ENCODE measurements at regions not wholly inside any gene's neighbourhood (a gene's known extent, or its start where the extent isn't known, plus 50 kb on each side); places are given as distances from the start of the nearest gene placed in this dataset.

- Histone ChIP-seq H3K36me3 (no peaks in the 10 kb centered on the region), H3K4me3 (no peak overlapping the region), H3K9me3 (no peaks in the 10 kb centered on the region), H3K27ac (no peak overlapping the region), H3K27me3 (ENCODE audit: low read depth) (no peaks in the 10 kb centered on the region), H3K4me1 (no peaks in the 10 kb centered on the region)
- ATAC-seq (no peak), DNase-seq (no peak)
- TF ChIP-seq CTCF (IDR thresholded peaks at IDR 0.05) = no peak
- intact Hi-C loops (cut with DNase I) = no loop called here
These were observed 374.1 kb downstream of the FBXW7 start for GRCh38 chr4:152161676-152162330.

- H3K4me3 ChIP-seq = no peak overlapping the region
- DNase-seq (no peak), ATAC-seq (no peak)
- H3K9me3 ChIP-seq = no peaks in the 10 kb centered on the region
- H3K4me1 ChIP-seq = no peaks in the 10 kb centered on the region
- intact Hi-C loops (cut with DNase I) = no loop called here
- H3K27ac ChIP-seq = no peak overlapping the region
- H3K27me3 ChIP-seq (ENCODE audit: low read depth) = no peaks in the 10 kb centered on the region
- no peak for TF ChIP-seq CTCF (IDR thresholded peaks at IDR 0.05)
- H3K36me3 ChIP-seq = no peaks in the 10 kb centered on the region
These were observed 375.6 kb downstream of the FBXW7 start for GRCh38 chr4:152160225-152160800.

GRCh38 chr4:152159773-152160172 is 376.1 kb downstream of the FBXW7 start:
- no peak for TF ChIP-seq CTCF (IDR thresholded peaks at IDR 0.05)
- no peaks in the 10 kb centered on the region for H3K4me1 ChIP-seq
- no peak for ATAC-seq
- H3K27me3 ChIP-seq (ENCODE audit: low read depth) = no peaks in the 10 kb centered on the region
- no peak overlapping the region for H3K4me3 ChIP-seq
- H3K9me3 ChIP-seq = no peaks in the 10 kb centered on the region
- no peak overlapping the region for H3K27ac ChIP-seq
- intact Hi-C loops (cut with DNase I) = no loop called here
- H3K36me3 ChIP-seq = no peaks in the 10 kb centered on the region
- DNase-seq = no peak

GRCh38 chr4:152158225-152158624 is 377.7 kb downstream of the FBXW7 start:
- ATAC-seq (no peak), DNase-seq (no peak)
- no peak for TF ChIP-seq CTCF (IDR thresholded peaks at IDR 0.05)
- Histone ChIP-seq H3K9me3 (no peaks in the 10 kb centered on the region), H3K4me3 (no peak overlapping the region), H3K27me3 (ENCODE audit: low read depth) (no peaks in the 10 kb centered on the region), H3K4me1 (no peaks in the 10 kb centered on the region), H3K36me3 (no peaks in the 10 kb centered on the region), H3K27ac (no peak overlapping the region)
- intact Hi-C loops (cut with DNase I) = no loop called here

GRCh38 chr4:152157629-152158028 is 378.3 kb downstream of the FBXW7 start:
- intact Hi-C loops (cut with DNase I) = no loop called here
- DNase-seq (no peak), ATAC-seq (no peak)
- no peak for TF ChIP-seq CTCF (IDR thresholded peaks at IDR 0.05)
- Histone ChIP-seq H3K36me3 (no peaks in the 10 kb centered on the region), H3K27ac (no peak overlapping the region), H3K27me3 (ENCODE audit: low read depth) (no peaks in the 10 kb centered on the region), H3K4me3 (no peak overlapping the region), H3K9me3 (no peaks in the 10 kb centered on the region), H3K4me1 (no peaks in the 10 kb centered on the region)
